ENCODE measurements at regions not wholly inside any gene's neighbourhood (a gene's known extent, or its start where the extent isn't known, plus 50 kb on each side); places are given as distances from the start of the nearest gene placed in this dataset.
"Not testable (repeated sequence)": the region's sequence is repeated elsewhere in the genome, so short reads cannot be mapped to it uniquely, and the experiment has no call there.

DNA sequence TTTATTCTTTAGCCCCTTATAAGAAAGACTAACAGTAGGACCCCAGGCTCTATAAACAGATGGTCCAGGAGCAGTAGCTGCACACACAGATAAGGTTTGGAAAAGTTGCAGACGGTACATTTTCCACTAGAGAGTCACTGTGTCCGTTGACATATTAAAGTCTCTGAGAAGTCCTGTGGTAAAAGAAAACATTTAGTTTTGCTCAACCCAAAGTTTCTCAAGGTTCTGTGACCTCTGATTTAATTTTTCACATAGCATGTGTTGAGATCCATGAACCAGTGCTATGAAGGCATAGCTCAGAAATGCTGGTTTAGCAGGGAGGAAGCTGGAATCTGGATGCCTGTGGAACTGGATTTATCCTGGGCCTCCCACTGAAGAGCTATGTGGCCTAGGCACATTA, 62.7 kb upstream of the RASEF start:
- intact Hi-C loops (cut with micrococcal nuclease): no loop called here
- DNase-seq: no peak
- Mint-ChIP-seq H3K27ac (no peak overlapping the region), H3K4me1 (ENCODE audit: low read depth) (no peaks in the 10 kb centered on the region), H3K4me3 (no peak overlapping the region), H3K27me3 (ENCODE audit: low read depth) (peaks cover 2% of the 10 kb centered on the region), H3K9me3 (peaks cover 5% of the 10 kb centered on the region), H3K36me3 (ENCODE audit: low read depth) (no peaks in the 10 kb centered on the region)
- CTCF ChIA-PET: no interaction called here

DNA sequence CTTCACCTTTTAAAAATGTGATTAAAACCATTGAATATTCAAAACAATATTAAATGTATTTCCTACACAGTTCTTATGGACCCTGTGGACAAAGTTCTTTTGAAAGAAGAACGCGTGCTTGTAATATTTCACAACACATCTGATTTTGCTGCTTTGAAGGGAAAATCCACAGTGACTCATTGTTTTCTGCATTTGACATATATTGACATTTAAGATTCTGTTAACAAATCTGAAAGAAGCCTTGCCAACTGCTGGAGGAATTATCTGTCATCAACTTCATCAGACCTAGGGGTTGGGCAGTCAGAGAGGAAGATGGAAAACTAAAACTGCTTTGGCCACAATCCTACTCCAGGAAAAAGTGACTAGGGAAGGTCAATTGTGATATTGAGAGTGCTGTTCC, 56.9 kb upstream of the RASEF start:
- CTCF ChIA-PET: no interaction called here
- Mint-ChIP-seq H3K9me3 (peaks cover under 1% of the 10 kb centered on the region), H3K27ac (no peak overlapping the region)

DNA sequence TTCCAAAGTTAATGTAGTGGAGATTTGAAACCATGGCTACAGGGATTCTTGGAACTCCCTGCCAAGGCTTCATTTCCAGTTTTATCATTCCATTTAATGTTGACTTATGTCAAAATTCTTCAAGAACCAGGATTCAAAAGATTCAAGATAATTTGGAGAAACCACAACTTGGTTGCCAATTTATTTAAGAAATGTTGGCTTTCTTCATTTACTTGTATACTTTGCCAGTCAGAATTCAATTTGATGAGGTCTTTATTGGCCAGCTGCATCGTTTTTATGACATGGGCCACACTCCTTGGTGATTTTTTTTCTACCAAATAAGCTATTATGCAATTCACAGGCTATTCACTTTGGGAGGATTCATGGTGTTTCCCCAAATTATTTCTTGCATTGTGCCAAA, 53.1 kb upstream of the RASEF start:
- no peak overlapping the region for H3K4me3 Mint-ChIP-seq

More for the DNA sequence above, 56.9 kb upstream of the RASEF start:
- Mint-ChIP-seq H3K4me3 (no peak overlapping the region), H3K36me3 (ENCODE audit: low read depth) (no peaks in the 10 kb centered on the region), H3K27me3 (ENCODE audit: low read depth) (no peaks in the 10 kb centered on the region), H3K4me1 (ENCODE audit: low read depth) (no peaks in the 10 kb centered on the region)
- DNase-seq: no peak
- intact Hi-C loops (cut with micrococcal nuclease): no loop called here

DNA sequence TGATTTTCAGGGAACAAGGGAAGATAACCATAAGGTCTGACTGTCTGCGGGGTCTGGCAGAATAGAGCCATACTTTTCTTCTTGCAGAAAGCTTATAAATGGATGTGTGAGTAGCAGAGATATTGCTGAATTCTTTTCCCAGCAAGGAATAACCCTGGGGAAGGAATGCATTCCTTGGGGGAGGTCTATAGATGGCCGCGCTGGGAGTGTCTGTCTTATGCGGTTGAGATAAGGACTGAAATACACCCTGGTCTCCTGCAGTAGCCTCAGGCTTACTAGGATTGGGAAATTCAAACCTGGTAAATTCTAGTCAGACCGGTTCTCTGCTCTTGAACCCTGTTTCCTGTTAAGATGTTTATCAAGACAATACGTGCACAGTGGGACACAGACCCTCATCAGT, 50.5 kb upstream of the RASEF start:
- peaks cover 13% of the 10 kb centered on the region for H3K9me3 Mint-ChIP-seq
- H3K4me3 Mint-ChIP-seq; H3K27me3 Mint-ChIP-seq (ENCODE audit: low read depth); DNase-seq; CTCF ChIA-PET; H3K27ac Mint-ChIP-seq; intact Hi-C loops (cut with micrococcal nuclease); H3K4me1 Mint-ChIP-seq (ENCODE audit: low read depth); H3K36me3 Mint-ChIP-seq (ENCODE audit: low read depth): not testable (repeated sequence)

More for the DNA sequence above, 53.1 kb upstream of the RASEF start:
- H3K4me1 Mint-ChIP-seq (ENCODE audit: low read depth): no peaks in the 10 kb centered on the region
- no peaks in the 10 kb centered on the region for H3K27me3 Mint-ChIP-seq (ENCODE audit: low read depth)
- H3K36me3 Mint-ChIP-seq (ENCODE audit: low read depth): no peaks in the 10 kb centered on the region
- CTCF ChIA-PET: no interaction called here
- peaks cover 12% of the 10 kb centered on the region for H3K9me3 Mint-ChIP-seq
- intact Hi-C loops (cut with micrococcal nuclease): no loop called here
- no peak for DNase-seq
- H3K27ac Mint-ChIP-seq: no peak overlapping the region
